ENCODE measurements at regions not wholly inside any gene's neighbourhood (a gene's known extent, or its start where the extent isn't known, plus 50 kb on each side); places are given as distances from the start of the nearest gene placed in this dataset.

DNA sequence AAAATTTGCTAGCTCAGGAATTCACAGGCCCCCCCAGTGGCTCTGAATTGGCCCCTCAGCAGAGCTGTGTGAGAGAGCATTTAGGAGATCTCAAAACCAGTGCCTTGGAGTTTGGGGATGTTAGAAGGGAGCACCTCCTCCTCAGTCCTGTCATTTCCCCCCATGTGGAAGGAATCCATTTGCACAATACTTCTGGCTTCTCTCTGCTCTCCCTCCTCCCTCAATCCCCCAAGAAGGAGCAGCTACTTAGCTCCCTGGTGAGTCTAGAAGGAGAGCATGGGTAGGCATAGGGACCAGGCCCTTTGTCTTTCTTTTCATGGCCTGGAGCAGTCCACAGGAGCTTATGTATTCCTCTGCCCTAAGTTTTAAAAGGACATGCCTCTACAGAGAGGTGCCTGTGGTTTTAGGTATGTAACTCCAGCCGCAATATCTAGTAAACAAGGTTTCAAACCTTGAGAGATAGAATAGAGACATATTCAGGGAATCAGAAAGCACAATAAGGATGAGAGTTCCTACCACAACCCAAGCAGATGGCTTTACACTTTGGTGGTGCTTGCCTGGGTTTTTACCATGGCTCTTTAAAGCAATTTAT lies 199.4 kb downstream of the FCRL5 start:
- no peak overlapping the region for H2BK120ac ChIP-seq (ENCODE audit: low read depth, low read length)
- no TSS peak for BruUV-seq (replicated peaks)
- TF ChIP-seq RFX5 (IDR thresholded peaks at IDR 0.05; ENCODE audit: low read depth, low read length) (no peak), CEBPB (IDR thresholded peaks at IDR 0.05; ENCODE audit: low read depth, low read length) (no peak), NFE2L2 (IDR thresholded peaks at IDR 0.05; ENCODE audit: low read depth, low read length) (no peak), POLR2A (IDR thresholded peaks at IDR 0.05; ENCODE audit: low read depth, low read length) (no peak), CHD1 (IDR thresholded peaks at IDR 0.05; ENCODE audit: low read depth, low read length) (no peak), FOS (IDR thresholded peaks at IDR 0.05; ENCODE audit: low read depth, low read length) (no peak), MAZ (IDR thresholded peaks at IDR 0.05; ENCODE audit: borderline replicate concordance, low read depth, low read length) (no peak), RCOR1 (IDR thresholded peaks at IDR 0.05; ENCODE audit: insufficient replicate concordance, low read length) (no peak), RAD21 (IDR thresholded peaks at IDR 0.05; ENCODE audit: low read length) (no peak), MXI1 (IDR thresholded peaks at IDR 0.05; ENCODE audit: borderline replicate concordance, low read depth, low read length) (no peak), SMC3 (IDR thresholded peaks at IDR 0.05; ENCODE audit: low read depth, low read length) (no peak), MAFK (IDR thresholded peaks at IDR 0.05; ENCODE audit: low read depth, low read length) (no peak), USF2 (IDR thresholded peaks at IDR 0.05; ENCODE audit: low read depth, low read length) (no peak), CTCF (conservative IDR thresholded peaks at IDR 0.05; ENCODE audit: low read depth, low read length) (no peak), BHLHE40 (IDR thresholded peaks at IDR 0.05; ENCODE audit: low read depth, low read length) (no peak)
- TF ChIP-seq, protein P1, sequence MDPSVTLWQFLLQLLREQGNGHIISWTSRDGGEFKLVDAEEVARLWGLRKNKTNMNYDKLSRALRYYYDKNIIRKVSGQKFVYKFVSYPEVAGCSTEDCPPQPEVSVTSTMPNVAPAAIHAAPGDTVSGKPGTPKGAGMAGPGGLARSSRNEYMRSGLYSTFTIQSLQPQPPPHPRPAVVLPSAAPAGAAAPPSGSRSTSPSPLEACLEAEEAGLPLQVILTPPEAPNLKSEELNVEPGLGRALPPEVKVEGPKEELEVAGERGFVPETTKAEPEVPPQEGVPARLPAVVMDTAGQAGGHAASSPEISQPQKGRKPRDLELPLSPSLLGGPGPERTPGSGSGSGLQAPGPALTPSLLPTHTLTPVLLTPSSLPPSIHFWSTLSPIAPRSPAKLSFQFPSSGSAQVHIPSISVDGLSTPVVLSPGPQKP (IDR thresholded peaks at IDR 0.05; ENCODE audit: borderline replicate concordance, low read depth, low read length): no peak
- H3K4ac ChIP-seq (ENCODE audit: low read depth, low read length): no peak overlapping the region
- H2BK15ac ChIP-seq (ENCODE audit: low read depth, low read length): no peak overlapping the region
- H3K27me3 ChIP-seq (ENCODE audit: control insufficient read depth, insufficient read depth, low read length): peaks cover 2% of the 10 kb centered on the region; the same call in 1 of the 2 replicates
- intact Hi-C loops (cut with micrococcal nuclease): no loop called here
- no peak overlapping the region for H2BK5ac ChIP-seq (ENCODE audit: low read depth, low read length, poor library complexity, severe bottlenecking)
- H3K4me3 ChIP-seq (ENCODE audit: insufficient read depth, low read depth, low read length): no peak overlapping the region
- H2AK5ac ChIP-seq (ENCODE audit: low read depth, low read length): no peak overlapping the region
- no peak overlapping the region for H3K18ac ChIP-seq (ENCODE audit: low read depth, low read length)
- DNase-seq: no peak
- no peak overlapping the region for H2AK9ac ChIP-seq (replicated peaks; ENCODE audit: low read depth, low read length, poor library complexity)
- no CpG with 5 or more reads among the region's 1 CpG for WGBS, 2 experiments (ENCODE audit: extremely low coverage in 2 of 2, insufficient read length in 1 of 2)
- no peaks in the 10 kb centered on the region for H3K36me3 ChIP-seq (ENCODE audit: control insufficient read depth, insufficient read depth, low read length)
- no peaks in the 10 kb centered on the region for H3K4me1 ChIP-seq (ENCODE audit: control insufficient read depth, insufficient read depth, low read length)
- no peak overlapping the region for H4K8ac ChIP-seq (ENCODE audit: low read depth in 2 of 2, low read length in 2 of 2)
- no peak overlapping the region for H3K27ac ChIP-seq (ENCODE audit: insufficient read depth, low read length)
- H3K4me2 ChIP-seq (ENCODE audit: low read depth, low read length): no peak overlapping the region
- no peaks in the 10 kb centered on the region for H3K79me1 ChIP-seq (ENCODE audit: low read depth in 1 of 2, low read length in 2 of 2)
- dilution Hi-C loops (cut with HindIII; ENCODE audit: low sequenced_read_pairs, unreplicated experiment): no loop called here
- no peak overlapping the region for H2AFZ ChIP-seq (replicated peaks; ENCODE audit: low read length, poor library complexity)
- ChIA-PET POLR2A (ENCODE audit: unreplicated experiment) (no interaction called here), CTCF (no interaction called here)
- H3K56ac ChIP-seq (ENCODE audit: extremely low read depth, insufficient read depth, low read length): no peak overlapping the region
- H4K20me1 ChIP-seq (ENCODE audit: insufficient read depth, low read length): no peaks in the 10 kb centered on the region
- ATAC-seq (ENCODE audit: low read depth): no peak
- H3K9me1 ChIP-seq (ENCODE audit: insufficient read depth, low read length): no peaks in the 10 kb centered on the region
- no peak overlapping the region for H3K14ac ChIP-seq (replicated peaks; ENCODE audit: low read depth, low read length)
- H3K23ac ChIP-seq (ENCODE audit: low read depth, low read length): no peak overlapping the region
- no peaks in the 10 kb centered on the region for H3K9me3 ChIP-seq (ENCODE audit: control insufficient read depth, insufficient read depth, low read length)
- in situ Hi-C loops (cut with MboI; ENCODE audit: low sequenced_read_pairs): loop anchor here (25.0 kb wide), 1 partner anchor 784 kb away; a partner anchor contains a TSS
- H3K9ac ChIP-seq (ENCODE audit: low read depth, low read length): no peak overlapping the region
- H4K5ac ChIP-seq (ENCODE audit: low read depth, low read length): no peak overlapping the region
- H2BK20ac ChIP-seq (ENCODE audit: low read depth, low read length): no peak overlapping the region
- no peak overlapping the region for H4K91ac ChIP-seq (ENCODE audit: insufficient read depth, low read depth, low read length)
